HG02610 (cell line): ENCODE measurements at regions not wholly inside any gene's neighbourhood (a gene's known extent, or its start where the extent isn't known, plus 50 kb on each side); places are given as distances from the start of the nearest gene placed in this dataset.

Experiments used
- ATAC-seq: cut with Tn5 transposase; IDR thresholded peaks from one replicate; pipeline ENCODE4 v1.9.1; 2021; ENCODE audit warnings: mild to moderate bottlenecking, moderate library complexity; ENCODE audit not compliant: unreplicated experiment

DNA sequence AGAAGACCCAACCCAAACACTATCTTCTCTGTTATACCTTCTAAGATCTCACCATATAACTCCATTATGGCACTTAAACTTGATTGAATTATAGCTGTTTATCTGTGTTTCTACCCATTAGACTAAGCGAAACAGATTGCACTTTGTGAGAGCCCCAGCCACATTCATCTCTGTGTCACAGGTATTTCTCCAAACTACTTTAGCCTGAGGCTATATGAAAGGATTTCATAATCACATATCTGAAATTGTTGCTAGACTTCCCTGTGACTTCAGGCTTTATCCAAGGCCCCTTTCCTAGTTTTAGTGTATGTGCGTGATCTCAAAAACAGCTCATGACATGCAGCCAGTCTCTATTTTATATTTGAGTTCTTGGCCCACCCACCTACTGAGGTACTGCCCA lies 745.0 kb upstream of the ACVR2A start:
- no peak for ATAC-seq

- ATAC-seq = no peak
Observed at GRCh38 chr2:147098940-147099339, 745.9 kb upstream of the ACVR2A start.

- no peak for ATAC-seq
Observed at GRCh38 chr2:147097747-147098146, 747.1 kb upstream of the ACVR2A start.

GRCh38 chr2:147096671-147097070 lies 748.2 kb upstream of the ACVR2A start:
- no peak for ATAC-seq

DNA sequence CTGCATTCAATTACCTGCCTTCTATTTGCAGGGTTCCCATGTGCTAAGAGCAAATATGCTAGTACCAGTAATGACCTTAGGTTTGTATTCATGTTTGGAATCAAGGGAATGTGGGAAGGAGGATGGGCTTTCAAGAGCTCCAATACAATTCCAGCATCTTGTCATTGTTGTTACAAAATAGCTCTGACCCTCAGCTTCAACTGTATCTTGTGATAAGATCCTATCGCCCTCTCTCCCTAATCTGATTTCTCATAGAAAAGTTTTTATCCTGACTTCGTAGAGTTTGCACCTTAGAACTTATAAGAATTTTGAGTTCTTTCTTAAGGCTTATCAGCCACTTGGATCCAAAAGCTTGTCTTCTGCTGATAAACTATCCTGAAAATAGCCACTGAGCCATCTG lies 749.5 kb upstream of the ACVR2A start:
- ATAC-seq = no peak

GRCh38 chr2:147094077-147094476 lies 750.8 kb upstream of the ACVR2A start:
- no peak for ATAC-seq

DNA sequence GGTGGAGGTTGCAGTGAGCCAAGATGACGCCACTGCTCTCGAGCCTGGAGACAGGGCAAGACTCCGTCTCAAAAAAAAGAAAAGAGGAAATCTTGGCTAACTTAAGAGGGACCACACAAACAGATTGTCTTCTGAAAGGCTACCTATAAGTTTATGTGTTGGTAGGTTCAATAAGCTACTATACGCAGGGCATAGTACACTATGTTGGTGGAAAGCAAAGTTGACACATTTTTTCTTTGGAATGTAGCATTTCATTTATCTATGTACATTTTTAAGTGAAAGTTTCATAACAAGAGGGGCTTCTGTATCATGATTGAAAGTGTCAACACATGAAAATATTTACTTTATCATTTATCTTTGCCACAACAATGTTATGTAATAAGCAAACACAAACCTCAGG lies 752.6 kb upstream of the ACVR2A start:
- ATAC-seq = no peak

DNA sequence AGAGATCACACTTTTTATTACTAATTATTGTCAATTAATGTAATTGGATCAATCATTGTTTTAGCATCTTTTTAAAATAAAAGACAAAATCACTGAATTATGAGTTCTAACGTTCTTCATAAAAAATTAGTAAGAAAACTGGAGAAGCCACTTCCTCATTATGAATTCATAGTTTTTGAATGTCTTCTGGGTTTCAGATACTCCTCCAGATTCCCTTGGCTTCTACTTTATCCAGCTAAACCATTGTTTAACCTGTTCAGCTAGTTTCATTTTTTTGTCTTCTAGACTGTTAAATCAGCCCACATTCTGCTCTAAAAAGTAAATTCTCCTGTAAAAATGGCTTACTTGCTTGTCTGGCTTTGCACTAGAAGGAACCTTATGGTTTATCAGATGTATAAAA lies 753.4 kb upstream of the ACVR2A start:
- no peak for ATAC-seq

DNA sequence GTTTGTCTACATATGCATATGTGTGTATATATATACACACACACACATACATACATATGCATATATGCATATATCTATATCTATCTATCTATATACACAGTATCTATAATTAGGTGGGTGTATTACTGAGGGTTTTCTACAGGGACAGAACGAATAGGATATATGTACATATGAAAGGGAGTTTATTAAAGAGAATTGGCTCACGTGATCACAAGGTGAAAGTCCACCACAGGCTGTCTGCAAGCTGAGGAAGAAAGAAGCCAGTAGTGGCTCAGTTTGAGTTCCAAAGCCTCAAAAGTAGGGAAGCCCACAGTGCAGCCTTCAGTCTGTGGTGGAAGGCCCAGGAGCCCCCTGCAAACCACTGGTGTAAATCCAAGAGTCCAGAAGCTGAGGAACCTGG lies 756.0 kb upstream of the ACVR2A start:
- no peak for ATAC-seq

DNA sequence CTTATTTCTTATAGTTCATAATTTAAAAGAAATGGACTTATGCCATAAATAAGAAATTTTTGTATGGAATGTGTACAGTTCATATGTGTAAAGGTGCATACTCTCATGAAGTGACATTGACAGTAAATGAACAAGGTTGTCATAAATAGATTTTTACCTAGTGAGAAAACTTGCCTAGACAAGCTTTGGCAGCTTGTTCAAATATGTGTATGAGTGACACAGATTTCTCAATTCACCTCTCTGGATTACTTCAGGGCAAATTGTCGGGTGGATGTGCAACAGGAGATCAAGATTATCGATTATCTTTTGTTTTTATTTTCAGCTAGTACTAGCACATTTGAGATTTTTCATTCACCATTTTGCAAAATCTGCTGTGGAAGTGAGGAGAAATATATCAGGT lies 758.1 kb upstream of the ACVR2A start:
- no peak for ATAC-seq

DNA sequence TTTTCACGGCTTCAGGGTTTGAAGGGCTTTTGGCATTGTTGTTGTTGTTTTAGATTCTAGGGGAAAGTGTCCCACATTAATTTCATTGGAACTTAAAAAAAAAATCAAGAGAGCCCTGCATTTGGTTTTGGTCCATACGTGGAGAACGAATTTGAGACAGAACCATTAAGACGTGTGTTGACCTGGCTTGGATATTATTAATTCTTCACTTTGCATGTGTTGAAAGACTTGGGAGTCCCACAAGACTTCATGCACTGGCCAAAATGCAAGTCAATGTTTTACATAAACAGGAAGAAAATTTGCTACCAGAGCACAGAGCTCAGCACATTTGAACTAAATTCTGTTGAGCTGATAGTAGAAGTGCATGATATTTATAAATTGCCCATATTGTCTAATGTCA lies 761.2 kb upstream of the ACVR2A start:
- no peak for ATAC-seq

GRCh38 chr2:147082850-147083522 lies 761.8 kb upstream of the ACVR2A start:
- ATAC-seq = peak; percentile 83

GRCh38 chr2:147081831-147082230 lies 763.0 kb upstream of the ACVR2A start:
- ATAC-seq = no peak

DNA sequence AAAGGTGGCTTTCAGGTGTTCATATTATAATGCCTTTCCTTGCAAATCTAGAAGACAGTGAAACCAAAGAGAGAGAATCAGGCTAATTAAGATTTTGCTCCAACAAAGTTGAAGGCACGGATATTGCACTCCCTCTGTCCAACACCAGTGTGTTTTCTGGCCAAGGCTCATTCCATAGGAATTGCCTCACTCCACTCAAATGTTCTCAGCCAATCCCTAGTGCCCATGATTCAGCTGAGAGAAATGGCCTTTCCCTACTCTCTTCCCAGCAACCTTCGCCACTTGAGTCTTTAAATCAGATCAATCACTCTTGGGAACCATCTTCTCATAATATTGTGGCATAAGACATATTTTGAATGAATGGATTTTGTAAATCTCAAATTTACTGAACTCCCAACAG lies 768.2 kb upstream of the ACVR2A start:
- no peak for ATAC-seq

- no peak for ATAC-seq
Observed at GRCh38 chr2:147068071-147068470, 776.8 kb upstream of the ACVR2A start.

DNA sequence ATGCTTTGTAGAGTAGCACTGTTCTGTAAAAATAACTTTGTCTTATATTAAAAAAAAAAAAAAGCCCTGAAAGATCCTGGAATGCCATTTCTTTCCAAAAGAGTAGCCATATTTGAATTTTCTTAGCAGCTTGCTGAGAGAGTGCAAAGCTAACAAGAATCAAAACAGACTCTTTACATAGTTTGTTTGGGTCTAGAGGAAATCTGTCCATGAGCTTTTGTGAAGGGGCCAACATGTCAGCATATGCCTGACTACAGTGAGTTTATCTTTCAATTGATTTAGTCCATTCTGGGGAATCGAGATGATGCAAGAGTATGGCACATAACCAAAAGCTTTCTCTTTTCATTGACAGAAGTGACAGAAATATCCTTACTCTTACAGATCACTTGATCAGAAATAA lies 777.7 kb upstream of the ACVR2A start:
- no peak for ATAC-seq

DNA sequence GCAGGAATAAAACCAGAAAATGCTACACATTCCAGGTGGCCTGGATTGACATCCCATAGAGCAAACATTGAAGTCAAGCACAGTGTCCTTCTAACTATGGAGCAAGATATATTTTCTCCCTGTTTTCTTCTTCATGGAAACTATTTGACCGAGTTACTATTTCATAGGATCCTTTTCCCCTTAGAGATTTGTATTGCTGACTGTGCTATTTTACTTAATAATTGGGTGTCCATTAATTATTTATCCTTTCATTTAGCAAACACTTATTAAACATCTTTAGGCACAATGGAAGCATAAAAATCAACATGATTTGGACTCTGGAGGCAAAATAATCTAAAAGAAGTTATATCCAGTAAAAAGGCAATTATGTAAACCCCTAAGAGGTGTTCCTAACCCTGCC lies 782.8 kb upstream of the ACVR2A start:
- no peak for ATAC-seq

GRCh38 chr2:147061269-147061668 lies 783.6 kb upstream of the ACVR2A start:
- ATAC-seq = no peak

GRCh38 chr2:147057892-147058490 lies 786.8 kb upstream of the ACVR2A start:
- ATAC-seq = no peak

GRCh38 chr2:147051814-147052213 lies 793.0 kb upstream of the ACVR2A start:
- ATAC-seq = no peak

GRCh38 chr2:147051248-147051647 lies 793.6 kb upstream of the ACVR2A start:
- no peak for ATAC-seq

- no peak for ATAC-seq
Observed at GRCh38 chr2:147049957-147050356, 794.9 kb upstream of the ACVR2A start.

DNA sequence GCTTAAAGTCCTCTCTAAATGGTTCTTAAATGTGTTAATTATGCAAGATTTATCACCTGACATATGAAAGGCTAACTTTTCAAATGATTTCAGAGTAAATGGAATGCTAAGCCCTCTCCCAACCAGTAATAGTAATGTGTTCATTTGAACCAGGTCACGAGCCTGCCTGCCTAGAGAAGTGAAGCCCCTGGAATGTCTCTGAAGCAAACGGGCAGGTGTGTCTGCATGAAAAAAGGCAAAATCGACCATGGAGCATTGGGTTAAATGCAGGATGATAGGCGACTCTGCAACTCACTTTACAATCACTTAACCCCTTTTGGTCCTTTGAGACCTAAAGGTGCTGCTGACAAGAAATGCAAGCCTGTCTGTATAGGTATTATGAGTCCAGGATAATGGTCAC lies 798.4 kb upstream of the ACVR2A start:
- no peak for ATAC-seq
